GM12801 (cell line): ENCODE measurements at regions not wholly inside any gene's neighbourhood (a gene's known extent, or its start where the extent isn't known, plus 50 kb on each side); places are given as distances from the start of the nearest gene placed in this dataset.

Experiments used
- TF ChIP-seq, protein P1 (sequence below): IDR thresholded peaks from one replicate; pipeline ENCODE4 v1.5.1; 2011; ENCODE audit warnings: control low read depth; ENCODE audit not compliant: insufficient read length; ENCODE audit errors: extremely low read depth

DNA sequence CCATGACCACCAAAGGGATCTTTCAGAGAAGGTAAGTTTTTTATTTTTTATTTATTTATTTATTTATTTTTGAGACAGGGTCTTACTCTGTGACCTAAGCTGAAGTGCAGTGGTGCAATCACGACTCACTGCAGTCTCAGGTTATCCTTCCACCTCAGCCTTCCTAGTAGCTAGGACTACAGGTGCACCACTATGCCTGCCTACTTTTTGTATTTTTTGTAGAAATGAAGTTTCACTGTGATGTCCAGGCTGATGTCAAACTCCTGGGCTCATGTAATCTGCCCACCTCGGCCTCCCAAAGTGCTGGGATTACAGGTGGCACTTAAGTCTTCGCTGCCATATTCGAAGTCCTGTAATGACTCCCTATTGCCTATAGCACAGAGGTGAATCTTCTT lies 342.5 kb downstream of the CYRIA start:
- TF ChIP-seq, protein P1, sequence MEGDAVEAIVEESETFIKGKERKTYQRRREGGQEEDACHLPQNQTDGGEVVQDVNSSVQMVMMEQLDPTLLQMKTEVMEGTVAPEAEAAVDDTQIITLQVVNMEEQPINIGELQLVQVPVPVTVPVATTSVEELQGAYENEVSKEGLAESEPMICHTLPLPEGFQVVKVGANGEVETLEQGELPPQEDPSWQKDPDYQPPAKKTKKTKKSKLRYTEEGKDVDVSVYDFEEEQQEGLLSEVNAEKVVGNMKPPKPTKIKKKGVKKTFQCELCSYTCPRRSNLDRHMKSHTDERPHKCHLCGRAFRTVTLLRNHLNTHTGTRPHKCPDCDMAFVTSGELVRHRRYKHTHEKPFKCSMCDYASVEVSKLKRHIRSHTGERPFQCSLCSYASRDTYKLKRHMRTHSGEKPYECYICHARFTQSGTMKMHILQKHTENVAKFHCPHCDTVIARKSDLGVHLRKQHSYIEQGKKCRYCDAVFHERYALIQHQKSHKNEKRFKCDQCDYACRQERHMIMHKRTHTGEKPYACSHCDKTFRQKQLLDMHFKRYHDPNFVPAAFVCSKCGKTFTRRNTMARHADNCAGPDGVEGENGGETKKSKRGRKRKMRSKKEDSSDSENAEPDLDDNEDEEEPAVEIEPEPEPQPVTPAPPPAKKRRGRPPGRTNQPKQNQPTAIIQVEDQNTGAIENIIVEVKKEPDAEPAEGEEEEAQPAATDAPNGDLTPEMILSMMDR, result no peak

DNA sequence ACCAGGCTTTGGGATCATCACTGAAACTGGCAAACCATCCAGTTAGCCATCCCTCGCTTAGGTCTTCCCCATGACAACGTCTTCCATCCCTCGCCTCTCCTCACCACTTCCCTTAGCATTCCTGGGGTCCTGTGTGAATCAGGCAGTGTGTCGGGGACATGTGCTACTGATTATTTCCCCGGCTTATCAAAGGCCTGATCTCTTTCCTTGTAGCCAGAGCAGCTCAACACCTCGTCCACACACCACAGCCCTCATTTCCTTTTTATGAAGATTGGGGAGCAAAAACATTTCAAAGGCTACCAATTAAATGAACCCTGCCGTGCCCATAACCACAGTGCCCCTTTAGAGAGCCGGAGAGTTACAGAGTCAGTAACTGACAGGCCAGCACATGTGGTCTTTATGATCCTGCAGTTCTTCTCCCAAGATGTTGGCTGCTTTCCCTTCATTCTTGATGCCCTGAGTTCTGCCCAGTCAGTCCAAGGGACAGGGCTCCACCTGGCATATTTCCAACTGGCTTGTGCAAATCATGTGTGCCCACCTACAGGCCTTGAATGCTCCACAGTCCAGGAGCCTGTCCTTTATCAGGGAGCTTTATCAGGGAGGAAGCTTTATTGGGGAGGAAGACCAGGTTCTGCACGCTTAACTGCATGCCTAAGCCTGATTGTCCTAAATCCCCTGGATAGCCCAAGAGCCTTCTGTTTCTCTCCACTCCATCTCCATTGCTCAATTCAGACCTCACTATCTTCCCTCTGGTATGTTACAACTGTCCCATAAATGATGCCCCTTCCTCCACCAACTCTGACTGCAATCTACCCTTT lies 343.1 kb downstream of the CYRIA start:
- TF ChIP-seq, protein P1, result no peak

DNA sequence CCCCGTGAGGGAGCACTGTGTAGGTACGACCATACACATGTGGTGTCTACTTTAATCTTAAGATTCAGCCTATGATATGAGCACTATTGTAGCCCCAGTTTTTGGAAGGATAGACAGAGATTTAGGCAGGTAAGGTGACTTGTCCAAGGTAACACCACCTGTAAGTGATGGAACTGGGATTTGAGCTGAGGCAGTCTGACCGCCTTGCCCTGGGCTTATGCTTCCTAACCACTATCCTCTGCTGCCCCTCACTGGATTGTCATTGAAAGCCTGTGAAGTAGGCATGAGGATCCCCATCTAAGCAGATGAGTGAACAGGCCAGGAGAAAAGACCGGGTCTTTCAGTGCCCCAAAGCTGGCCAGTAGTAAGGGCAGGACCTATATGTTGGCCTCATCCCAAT lies 343.8 kb downstream of the CYRIA start:
- TF ChIP-seq, protein P1, result no peak

DNA sequence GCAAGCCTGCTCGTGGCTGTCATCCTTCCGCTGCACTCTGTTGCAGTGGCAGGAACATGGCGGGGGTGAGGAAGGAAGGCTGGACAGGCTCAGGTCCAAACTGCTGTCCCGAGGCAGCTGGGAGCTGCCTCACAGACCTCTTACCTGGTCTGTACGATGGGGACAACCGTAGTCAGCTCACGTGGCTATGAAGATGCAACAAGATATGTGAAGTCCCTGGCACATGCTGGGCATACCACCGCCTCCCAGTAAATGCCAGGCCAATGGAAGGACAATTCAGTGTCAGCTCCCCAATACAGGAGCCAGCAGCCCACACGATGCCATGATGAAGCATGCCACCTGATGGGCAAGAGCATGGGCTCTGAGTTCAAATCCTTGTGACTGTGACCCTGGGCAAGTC lies 344.4 kb downstream of the CYRIA start:
- TF ChIP-seq, protein P1, result no peak

DNA sequence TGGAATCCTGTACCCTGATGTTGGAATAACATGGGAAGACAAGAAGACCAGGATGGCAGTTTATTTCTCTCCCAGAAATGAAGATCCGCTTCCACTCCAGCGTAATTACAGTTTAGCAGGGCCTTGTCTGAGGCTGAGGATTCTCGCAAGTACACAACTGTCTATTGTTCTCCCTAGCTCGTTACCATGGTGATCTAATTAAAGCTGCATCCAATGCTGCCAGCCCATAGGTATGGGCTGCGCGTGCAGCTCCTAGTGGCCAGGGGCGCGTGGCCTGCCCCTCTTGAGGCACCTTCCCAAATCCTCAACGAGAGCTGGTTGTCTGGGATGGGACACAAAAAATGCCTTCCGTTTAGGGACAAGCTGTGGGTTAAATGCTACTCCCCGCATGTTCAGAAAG lies 344.9 kb downstream of the CYRIA start:
- TF ChIP-seq, protein P1, result no peak

DNA sequence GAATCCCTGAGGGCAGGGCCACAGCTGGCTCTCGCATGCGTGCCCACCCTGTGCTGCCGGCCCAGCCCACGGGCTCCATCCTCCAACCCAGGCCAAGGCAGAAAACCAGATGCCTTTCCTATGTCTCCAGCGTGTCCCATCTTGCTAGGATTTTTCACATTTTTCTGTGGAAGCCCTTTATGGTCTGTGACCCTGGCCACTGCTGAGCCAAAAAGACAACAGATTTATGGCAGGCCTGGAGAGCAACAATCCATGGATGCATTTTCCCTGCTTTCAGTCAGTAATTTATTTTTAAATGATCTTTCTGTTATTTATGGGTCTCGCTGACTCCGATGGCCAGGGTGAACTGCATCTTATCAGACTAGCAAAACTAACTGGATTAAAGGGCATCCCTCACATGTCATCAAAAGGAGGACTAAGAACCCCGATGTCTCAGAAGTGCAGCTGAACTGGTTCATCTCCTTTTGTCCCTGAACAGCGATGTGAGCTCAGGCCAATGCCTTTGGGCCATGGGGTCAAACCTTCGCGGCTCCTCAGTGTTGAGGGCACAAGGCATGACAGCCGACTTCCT lies 346.0 kb downstream of the CYRIA start:
- TF ChIP-seq, protein P1, result no peak

DNA sequence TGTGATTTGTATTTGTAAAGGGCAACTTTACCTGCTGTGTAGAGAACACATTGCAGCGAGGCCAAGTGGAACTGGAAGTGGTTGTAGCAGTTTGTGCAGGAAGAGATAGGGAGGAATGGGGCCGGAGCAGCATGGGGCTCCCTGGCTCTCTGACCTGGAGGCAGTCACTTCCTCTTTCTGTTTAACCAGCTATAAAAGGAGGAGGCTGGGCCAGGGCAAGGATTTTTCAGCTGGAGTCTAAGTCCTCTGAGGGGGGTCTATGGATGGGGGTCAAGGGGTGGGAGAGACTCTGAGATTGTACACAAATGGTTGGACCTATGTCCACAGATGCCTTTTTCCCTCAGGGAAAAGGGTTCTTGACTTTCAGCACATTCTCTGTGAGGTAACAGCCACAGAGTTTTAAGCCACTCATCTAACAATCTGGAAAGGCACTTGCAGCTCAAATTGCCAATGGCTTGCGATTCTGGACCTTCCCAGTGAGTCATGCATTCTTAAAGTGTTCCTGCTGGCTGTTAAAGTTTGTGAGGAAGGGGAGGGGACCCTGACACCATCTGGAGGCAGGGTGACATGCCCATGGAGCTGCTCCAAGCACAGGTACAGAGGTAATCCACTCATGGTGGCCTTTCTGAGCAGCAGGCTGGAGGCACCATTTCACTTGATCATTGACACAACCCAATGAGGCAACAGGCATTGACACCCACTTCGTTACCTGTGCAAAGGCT lies 347.0 kb downstream of the CYRIA start:
- TF ChIP-seq, protein P1, result no peak
